LNCaP clone FGC (cell line): ENCODE measurements at regions not wholly inside any gene's neighbourhood (a gene's known extent, or its start where the extent isn't known, plus 50 kb on each side); places are given as distances from the start of the nearest gene placed in this dataset.
"Not testable (repeated sequence)": the region's sequence is repeated elsewhere in the genome, so short reads cannot be mapped to it uniquely, and the experiment has no call there.

Experiments used
- DNase-seq: peaks from one replicate; pipeline ENCODE4 v3.0.0-alpha.2; 2011; ENCODE audit warnings: low read depth
- H3K4me3 ChIP-seq: 2 replicates; pipeline ENCODE4 v1.5.1; 2011; ENCODE audit warnings: mild to moderate bottlenecking, low read depth, low read length, control low read depth
- CTCF ChIP-seq: IDR thresholded peaks from 2 replicates; pipeline ENCODE4 v1.5.1; 2012; ENCODE audit warnings: mild to moderate bottlenecking; ENCODE audit not compliant: control insufficient read depth, insufficient read depth; ENCODE audit errors: extremely low read depth

DNA sequence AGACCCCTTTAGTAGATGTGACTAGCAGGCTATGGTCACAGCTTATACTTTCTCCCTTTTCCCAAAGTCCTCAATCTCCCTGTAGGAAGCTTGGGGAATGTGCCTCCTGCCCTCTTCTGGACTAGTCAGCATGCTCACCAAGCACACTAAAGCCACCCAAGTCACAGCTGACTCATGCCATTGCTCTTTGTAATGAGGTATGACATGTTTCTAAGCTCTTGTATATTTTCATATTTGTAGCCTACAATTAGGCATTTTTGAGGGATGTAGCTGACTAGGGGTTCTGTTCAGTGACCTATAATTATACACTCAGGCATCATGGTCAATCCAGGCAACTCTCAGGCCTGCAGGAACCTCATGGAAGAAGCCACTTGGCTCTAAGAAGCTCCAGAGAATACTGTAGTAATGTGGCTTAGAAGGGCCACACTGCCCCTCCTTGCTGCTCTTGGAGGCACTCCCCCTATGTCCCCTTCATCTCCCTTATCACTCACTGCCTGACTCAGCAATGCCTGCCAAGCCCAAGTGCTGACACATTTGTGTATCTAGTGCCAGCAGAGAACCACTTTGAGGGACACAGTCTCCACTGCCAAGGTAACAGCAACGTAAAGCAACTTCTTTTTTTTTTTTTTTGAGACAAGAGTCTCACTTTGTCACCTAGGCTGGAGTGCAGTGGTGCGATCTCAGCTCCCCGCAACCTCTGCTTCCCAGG lies 86.2 kb downstream of the RPL27A start:
- H3K4me3 ChIP-seq: no peak overlapping the region
- no peak for DNase-seq
- 0 out of 2 replicates have a peak, but pooled peaks have one; percentile 6 for TF ChIP-seq CTCF

- DNase-seq: no peak
- TF ChIP-seq CTCF: no peak
- no peak overlapping the region for H3K4me3 ChIP-seq
Measured at GRCh38 chr11:8772571-8773519, 90.3 kb downstream of the RPL27A start.

- TF ChIP-seq CTCF: no peak
- no peak overlapping the region for H3K4me3 ChIP-seq
- DNase-seq: no peak
Measured at GRCh38 chr11:8773916-8774539, 91.4 kb downstream of the RPL27A start.

GRCh38 chr11:8774916-8775315 lies 92.3 kb downstream of the RPL27A start:
- H3K4me3 ChIP-seq, DNase-seq: not testable (repeated sequence)

DNA sequence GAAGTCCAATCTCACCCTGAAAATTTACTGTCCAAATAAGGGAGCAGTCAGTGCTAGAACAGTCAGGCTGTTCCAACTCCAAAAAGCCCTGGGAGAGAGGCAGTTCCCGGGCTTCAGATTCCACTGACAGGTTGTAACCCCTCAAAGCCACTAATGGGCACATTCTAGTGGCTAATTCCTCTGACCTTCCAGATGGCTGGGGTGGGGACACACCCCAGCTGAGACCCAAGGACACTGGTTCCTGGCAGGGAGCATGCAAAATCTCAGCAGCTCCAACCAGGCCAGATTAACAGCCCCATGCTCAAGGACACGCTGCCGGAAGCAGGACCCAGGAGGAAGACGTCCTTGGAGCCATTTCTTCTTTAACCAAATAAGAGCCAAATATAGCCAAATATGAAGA lies 92.7 kb downstream of the RPL27A start:
- no peak for TF ChIP-seq CTCF
- H3K4me3 ChIP-seq: no peak overlapping the region
- DNase-seq: no peak

DNA sequence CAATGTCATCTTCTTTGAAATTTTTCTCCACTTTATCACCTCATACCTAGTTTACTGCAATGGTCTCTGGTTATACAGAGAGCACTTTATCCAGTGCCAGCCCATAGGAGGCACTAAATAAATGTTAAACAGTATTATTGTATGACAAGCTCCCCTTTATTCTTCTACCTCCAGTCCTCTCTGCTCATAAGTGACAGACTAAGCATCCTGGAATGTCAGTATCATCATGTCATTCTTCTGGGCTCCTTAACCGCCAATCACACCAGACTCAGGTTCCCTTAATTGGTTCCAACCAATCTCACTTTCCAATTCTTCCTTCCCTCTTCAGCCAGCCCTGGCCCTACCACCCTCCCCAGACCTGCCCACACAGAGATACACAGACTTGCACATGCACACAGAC lies 93.1 kb downstream of the RPL27A start:
- TF ChIP-seq CTCF: no peak
- H3K4me3 ChIP-seq: no peak overlapping the region
- DNase-seq: no peak

GRCh38 chr11:8776209-8776608 lies 93.6 kb downstream of the RPL27A start:
- DNase-seq: no peak
- no peak for TF ChIP-seq CTCF
- H3K4me3 ChIP-seq: no peak overlapping the region
